SK-N-SH (cell line): ENCODE measurements at regions not wholly inside any gene's neighbourhood (a gene's known extent, or its start where the extent isn't known, plus 50 kb on each side); places are given as distances from the start of the nearest gene placed in this dataset.
A peak's percentile ranks its signal among the peaks of the same experiment; 100 is the strongest.

ENCODE experiments used
- EP300 ChIP-seq, 2 experiments: IDR thresholded peaks; 2 replicates each; pipeline versions ENCODE4 v1.4.0 to v1.6.1; 2012; ENCODE audit warnings: borderline replicate concordance in 1 of 2, low read depth in 1 of 2, low read length in 1 of 2
- FOXM1 ChIP-seq: IDR thresholded peaks from 2 replicates; pipeline ENCODE4 v1.4.0; 2012; ENCODE audit warnings: low read depth, mild to moderate bottlenecking
- RFX5 ChIP-seq: IDR thresholded peaks from 2 replicates; pipeline ENCODE4 v1.6.1; 2012; ENCODE audit warnings: mild to moderate bottlenecking, improper control_type of control experiment, low read length
- YY1 ChIP-seq: IDR thresholded peaks from 2 replicates; pipeline ENCODE4 v1.4.0; 2012; ENCODE audit warnings: low read depth, mild to moderate bottlenecking
- TF ChIP-seq, protein P1 (sequence below): fragments of 150-350 bp; IDR thresholded peaks from 2 replicates; pipeline ENCODE4 v1.6.1; 2017; ENCODE audit warnings: antibody characterized with exemption, low read length, low read depth, borderline replicate concordance

DNA sequence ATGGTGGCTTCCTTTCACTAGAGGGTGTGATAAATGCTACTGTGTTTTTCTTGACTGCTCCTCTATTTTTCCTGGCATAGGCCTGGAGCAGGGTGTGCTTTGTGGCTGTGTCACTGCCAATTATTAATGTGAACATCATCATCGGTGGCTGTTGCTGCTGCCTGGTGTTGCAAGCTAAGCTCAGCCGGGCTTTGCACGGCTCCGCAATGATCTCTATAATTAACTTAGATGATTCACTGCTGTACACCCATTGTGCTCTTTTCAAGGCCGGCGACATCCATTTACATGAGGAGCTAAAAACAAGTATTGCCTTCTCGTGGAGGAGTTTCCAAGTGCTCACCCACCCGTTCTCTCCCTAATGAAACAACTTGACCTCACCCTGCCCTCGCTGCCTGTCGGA, 160.1 kb upstream of the IRX3 start:
- 0 out of 4 replicates have a peak, but pooled peaks of 1 of the 2 experiments have one; percentile 40 for TF ChIP-seq EP300 (IDR thresholded peaks at IDR 0.05; ENCODE audit: borderline replicate concordance in 1 of 2, low read depth in 1 of 2, low read length in 1 of 2)
- TF ChIP-seq FOXM1, result no peak
- no peak for TF ChIP-seq YY1
- no peak for TF ChIP-seq RFX5
- TF ChIP-seq, protein P1, sequence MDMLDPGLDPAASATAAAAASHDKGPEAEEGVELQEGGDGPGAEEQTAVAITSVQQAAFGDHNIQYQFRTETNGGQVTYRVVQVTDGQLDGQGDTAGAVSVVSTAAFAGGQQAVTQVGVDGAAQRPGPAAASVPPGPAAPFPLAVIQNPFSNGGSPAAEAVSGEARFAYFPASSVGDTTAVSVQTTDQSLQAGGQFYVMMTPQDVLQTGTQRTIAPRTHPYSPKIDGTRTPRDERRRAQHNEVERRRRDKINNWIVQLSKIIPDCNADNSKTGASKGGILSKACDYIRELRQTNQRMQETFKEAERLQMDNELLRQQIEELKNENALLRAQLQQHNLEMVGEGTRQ, result no peak
